C1 segment of cervical spinal cord (tissue), 14 donors: ENCODE measurements at regions not wholly inside any gene's neighbourhood (a gene's known extent, or its start where the extent isn't known, plus 50 kb on each side); places are given as distances from the start of the nearest gene placed in this dataset.

Experiments used
- DNase-seq, 14 donors: peaks; one replicate each; lab custom pipeline; 2025; lab: John Stamatoyannopoulos, UW

DNA sequence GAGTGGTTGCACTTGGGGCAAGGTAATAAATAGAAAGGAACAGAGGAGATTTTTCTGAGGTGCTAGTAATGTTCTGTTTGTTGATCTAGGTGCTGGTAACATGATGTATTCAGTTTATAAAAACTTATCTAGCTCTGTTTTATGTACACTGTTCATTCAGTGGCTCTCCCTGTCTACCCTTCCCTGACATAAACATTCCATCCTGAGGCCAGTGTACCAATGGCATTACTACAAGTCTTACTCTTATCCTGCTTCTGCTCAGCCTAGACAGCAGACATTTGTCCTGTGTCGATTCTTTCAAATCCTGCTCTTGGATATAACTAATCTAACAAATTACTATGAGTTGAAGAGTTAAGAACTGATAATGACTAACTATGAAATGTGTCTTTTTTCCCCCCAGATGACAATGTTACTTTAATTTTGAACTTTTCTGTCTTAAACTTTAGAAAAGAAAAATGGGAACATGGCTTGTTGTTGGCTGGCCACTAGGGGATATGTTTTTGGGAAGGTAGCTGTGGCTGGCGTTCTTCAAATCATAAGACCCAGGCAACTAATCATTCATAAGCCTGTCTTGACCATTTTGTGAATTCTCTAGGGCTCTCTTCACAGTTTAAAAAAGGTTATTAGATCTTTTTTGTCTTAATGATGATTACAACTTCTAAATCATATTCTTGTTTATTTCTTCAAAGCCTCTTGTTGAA is 390.9 kb downstream of the PBX1 start:
- no peak for DNase-seq

DNA sequence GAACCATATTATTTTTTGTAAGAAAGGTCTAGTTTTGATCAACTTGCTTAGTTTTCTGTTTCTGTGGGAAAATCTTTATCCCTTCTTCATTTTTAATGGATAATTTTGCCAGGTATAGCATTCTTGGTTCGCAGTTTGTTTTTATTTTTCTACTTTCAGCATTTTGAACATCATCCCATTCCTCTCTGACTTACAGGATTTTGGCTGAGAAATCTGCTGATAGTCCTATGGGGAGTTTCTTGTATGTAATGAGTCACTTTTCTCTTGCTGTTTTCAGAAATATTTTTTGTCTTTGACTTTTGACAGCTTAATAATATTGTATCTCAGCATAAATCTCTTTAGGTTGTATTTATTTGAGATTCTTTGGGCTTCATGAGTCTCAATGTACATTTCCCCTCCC is 389.1 kb downstream of the PBX1 start:
- DNase-seq, result no peak

DNA sequence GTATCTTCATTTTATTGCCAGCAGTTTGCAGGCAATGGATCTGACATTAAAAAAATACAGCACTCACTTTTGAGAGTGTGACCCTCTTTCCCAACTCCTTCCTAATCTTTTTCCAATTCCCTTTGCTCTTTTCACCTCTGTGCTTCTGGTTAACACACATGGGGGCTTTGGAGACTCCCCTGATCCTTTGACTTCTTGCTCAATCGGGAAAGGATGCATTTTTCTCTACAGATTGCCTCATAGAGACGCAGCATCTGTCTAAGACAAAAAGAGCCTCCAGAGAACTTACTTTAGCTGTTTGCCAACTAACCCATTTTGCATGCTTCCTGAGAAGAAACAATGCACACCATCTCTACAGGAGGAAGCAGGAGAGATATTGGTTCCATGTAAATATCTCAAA is 378.3 kb downstream of the PBX1 start:
- no peak for DNase-seq

DNA sequence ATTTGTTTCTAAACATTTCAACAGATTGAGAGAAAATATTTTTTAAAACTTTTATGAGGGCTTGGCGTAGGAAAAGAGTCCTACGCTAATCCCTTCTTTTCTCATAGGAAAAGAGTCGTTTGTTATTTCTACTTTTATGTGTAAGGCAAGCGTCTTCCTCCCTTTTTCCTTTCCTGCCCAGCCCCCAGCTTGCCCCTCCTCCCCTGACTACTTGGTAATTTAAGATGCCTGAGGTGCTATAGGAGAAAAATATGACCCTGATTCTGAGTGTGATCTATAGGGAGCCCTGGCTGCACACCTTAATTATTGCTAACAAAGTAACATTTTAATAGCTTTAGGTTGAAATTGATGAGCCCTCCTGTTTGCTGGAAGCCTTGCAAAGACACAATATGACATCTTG is 373.6 kb downstream of the PBX1 start:
- no peak for DNase-seq

DNA sequence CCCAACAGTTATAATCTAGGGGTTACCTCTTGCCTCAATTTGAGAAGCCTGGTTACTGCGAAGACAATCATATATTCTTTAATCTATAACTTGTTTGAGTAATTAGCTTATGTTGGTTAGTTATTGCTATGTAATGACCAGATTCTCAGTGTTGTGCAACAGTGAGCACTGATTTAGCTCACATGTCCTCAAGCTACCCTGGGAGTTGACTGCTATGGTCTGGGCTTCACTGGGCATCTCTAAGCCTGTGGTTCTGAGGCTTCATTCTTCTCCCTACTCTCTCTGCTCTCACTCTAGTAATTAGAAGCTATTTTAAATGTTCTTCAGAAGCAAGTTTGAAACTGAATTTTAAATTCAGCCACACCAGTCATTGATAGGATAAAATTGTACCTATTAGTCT is 371.8 kb downstream of the PBX1 start:
- no peak for DNase-seq

DNA sequence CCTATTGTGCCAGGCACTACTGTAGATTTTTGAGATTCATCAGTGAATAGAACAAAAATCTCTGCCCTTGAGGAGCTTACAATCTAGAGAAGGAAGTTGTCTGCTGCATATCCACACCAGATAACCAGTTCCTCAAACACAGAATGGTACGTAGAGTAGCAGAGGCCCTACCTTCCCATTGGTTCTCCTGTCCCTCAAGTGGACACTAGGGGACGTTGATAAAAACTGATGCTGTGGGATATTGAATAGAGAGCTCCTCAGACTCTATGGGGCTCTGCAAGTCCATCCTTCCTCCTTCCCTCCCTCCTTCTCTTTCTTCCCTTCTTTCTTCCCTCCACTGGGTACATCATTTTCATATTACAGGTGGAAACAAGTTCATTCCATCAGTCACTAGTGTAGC is 371.3 kb downstream of the PBX1 start:
- DNase-seq, result no peak

DNA sequence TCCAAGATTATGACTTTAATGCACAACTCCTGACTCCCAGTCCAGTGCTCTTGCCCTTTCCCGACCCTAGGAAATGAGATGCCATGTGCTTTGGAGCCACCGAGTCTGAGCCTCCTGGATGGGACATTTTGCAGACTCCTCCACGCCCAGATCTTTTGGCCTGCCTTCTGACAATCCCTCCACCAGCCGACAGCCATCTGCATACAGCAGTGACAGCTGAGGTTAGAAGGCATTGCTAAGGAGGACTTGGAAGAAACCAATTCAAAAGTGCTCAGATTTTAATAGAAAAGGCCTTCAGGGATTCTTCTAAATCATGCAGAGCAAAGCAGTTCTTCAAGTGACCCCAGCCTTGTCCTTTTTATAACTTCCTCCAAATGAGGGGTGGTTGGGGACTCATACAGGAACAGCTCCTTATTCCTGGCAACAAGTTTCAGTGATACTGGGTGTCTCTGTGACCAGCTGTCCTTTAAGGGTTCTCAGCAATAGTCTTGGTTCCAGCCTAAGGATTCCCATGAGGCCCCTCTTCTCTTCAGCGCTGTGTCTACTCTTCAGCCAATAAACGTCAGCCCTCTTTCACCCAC is 369.3 kb downstream of the PBX1 start:
- no peak for DNase-seq

DNA sequence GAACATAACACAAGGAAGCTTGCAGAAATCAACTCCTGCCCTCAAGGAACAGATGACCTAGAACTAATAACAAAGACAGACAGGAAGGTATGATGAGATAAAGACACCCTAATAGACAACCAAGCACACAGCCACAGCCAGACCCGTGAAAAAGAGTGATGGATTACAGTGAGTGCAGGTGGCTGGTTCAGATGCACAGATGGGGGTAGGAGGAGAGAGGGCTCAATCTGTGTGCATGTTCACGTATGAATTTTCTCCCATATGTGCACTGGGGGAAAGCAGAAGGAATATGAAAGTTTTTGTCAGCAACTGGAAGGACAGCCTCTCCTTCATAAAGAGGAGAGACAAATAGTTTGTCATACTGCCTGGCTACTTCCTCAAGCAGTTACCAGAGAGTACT is 367.1 kb downstream of the PBX1 start:
- DNase-seq, result no peak

DNA sequence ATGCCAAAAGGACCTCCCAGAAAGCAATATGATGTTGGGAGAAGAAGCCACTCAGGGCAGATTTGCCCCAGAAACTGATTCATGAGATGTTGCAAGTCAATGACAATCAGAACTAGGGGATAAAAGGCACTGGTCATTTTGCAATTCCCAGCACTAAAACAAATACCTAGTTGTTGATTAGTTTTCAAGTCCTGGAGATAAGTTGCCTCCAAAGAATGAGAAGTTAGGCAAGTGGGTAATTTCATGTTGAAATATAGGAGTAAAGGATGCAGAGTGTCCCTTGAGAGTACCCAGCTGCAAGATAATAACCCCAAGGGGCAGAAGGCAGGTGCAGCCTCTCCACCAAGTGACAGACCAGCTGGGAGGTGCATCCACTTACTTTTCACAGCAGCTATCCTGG is 363.6 kb downstream of the PBX1 start:
- DNase-seq, result no peak

DNA sequence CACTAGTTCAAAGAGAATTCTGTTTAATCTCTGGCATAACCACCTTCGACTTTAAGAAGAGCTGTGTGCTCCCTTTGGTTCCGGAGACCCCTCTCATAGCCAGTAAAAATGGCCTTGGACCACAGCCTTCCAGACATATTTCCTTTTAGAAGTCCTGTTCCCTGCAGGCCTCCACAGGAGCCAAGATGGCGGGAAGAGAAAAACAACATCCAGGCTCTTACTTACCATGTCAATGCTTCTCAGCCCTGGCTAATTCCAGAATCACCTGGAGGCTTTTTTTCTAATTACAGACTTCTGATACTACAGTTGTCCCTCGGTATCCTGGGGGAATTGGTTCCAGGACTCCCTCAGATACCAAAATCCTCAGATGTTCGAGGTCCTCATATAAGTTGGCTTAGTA is 362.5 kb downstream of the PBX1 start:
- DNase-seq, result no peak

DNA sequence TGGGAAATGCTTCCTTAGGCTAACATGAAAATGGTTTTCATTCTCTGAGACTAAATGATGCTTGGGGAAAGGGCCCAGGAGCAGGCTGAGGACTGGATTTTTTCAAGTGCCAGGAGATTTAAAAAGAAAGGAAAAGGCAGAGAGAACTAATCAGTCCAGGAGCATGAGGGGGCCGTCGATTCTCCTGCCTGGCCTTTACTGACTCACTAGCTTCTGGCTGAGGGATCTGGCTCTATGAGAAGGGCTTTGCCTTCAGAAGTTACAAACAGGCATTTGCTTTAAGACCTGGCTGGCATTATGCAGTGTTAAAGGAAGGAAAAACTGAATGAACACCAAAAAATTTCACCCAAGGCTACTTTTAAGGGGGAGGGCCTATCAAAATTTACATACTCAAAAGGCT is 359.2 kb downstream of the PBX1 start:
- DNase-seq, result no peak

DNA sequence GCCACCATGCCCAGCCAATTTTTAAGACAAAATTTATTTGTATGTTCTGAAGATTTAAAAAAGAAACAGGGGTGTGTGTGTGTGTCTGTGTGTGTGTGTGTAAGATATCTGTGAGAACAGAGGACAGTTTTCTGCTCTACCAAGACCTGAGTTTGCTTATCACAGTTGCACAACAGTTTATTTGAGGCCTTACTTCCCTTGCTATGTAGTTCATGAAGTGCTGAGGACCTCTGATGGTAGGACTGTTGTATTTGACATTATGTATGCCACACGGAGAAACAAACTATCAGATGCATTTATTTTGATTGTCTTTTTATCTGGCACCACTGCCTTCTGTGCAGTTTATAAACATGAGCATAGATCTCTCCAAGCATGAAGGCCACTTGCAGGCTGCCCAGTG is 355.2 kb downstream of the PBX1 start:
- DNase-seq, result no peak

DNA sequence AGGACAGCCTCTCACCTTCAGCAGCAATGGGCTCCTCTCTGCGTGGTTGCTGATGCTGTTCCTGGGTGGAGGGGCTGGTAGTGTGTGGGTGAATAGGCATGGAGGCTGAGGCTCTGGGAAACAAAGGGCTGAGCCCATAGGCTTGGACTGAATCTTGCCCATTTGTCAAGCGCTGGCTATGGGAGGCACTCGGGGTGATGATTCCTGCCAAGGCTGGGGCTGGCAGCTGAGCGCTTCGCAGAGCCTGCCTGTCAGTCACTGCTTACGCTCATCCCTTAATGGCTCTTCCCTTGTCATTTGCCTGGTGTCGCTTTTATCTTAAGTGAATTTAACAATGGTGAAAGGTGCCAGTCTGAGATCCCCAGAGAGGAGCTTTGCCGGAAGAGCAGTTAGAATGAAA is 353.3 kb downstream of the PBX1 start:
- DNase-seq, result no peak

DNA sequence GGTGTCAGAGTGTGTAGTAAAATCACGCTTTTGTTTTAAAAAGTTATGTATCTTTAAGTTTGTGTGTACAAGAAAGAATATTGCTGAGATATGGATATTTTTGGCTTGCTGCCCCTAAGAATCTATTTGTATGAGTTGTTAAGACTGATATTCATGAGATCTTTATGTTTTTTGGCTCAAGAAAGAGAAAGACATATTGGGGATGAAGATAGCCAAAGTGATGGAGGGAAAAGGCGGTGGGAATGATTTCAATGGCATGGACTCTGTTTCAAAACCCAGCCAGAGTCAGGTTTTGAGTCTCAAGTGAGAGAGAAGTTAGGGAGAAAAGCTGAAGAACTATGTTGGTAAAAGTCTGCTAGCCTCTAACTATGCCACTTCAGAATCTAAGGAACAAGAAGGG is 351.7 kb downstream of the PBX1 start:
- no peak for DNase-seq

DNA sequence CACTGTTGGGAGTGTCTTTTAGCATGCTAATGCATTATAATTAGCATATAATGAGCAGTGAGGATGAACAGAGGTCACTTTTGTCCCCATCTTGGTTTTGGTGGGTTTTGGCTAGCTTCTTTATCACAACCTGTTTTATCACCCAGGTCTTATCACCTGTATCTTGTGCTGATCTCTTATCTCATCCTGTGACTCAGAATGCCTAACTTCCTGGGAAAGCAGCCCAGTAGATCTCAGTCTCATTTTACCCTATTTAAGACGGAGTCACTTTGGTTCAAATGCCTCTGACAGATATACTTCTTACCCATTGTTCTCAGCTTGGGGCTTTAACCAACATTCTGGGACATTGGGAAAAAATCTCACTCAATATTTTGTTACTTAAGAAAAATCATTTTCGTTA is 348.7 kb downstream of the PBX1 start:
- no peak for DNase-seq

DNA sequence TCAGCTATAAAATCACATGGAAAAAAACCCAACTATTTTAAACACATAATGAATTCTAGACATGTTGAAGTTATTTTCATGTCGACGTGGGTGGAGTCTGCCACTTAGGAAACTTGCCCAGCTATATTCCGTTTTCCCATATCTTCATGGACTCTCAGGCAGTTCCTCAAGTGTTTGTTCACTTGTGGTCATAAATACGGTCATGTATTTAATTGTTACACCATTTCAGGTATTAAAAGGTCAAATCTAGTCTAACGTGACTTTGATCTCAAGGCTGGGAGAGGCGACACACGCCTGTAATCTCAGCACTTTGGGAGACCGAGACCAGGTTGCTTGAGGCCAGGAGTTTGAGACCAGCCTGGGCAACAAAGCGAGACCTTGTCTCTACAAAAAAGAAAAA is 346.9 kb downstream of the PBX1 start:
- DNase-seq, result no peak

DNA sequence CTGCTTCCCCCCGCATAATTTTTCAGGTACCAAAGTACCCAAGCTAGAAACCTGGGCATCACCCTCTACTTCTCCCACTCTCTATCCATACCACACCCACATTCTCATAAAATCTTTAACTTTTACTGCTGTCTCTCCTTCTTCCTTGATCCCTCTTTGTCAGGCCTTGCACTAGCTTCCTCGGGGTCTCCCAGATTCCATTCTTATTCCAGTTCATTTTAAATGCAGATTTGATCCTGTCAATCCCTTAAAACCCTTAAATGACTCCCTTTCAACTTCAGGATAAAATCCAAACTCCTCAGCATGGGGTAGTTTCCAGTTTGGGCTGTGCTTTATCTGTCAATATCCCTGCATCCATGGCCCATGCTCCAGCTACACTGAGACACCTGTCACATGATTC is 343.5 kb downstream of the PBX1 start:
- no peak for DNase-seq
